K562 (cell line): ENCODE measurements at regions not wholly inside any gene's neighbourhood (a gene's known extent, or its start where the extent isn't known, plus 50 kb on each side); places are given as distances from the start of the nearest gene placed in this dataset.

Experiments used
- ATAC-seq: fragments of 200-7000 bp; cut with Tn5 transposase; 3 replicates; pipeline ENCODE4 v1.9.1; 2020; ENCODE audit warnings: moderate library complexity
- BruUV-seq: library from RNA; stranded (reverse); fragments of 400-500 nt; replicated peaks from 2 replicates; lab custom pipeline; 2021; lab: Mats Ljungman, UMichigan
- CTCF ChIA-PET: fragments of 300-600 bp; formaldehyde crosslinking; extraction: SDS; loops from one replicate; lab custom pipeline; 2021; ENCODE audit warnings: low intra/inter-chr PET ratio; lab: Yijun Ruan, JAX
- POLR2A ChIA-PET: fragments of 300-600, 350-650 bp; sonication (Branson Sonifier 250); formaldehyde crosslinking; extraction: SDS; loops from one replicate; lab custom pipeline; 2021; ENCODE audit warnings: antibody characterized with exemption, inconsistent platforms; lab: Yijun Ruan, JAX
- DNase-seq, 4 experiments: peaks; one replicate each; pipeline versions ENCODE4 v3.0.0 to v3.0.0-alpha.2; 2011 to 2018; ENCODE audit warnings: low spot score in 3 of 4, mixed read lengths in 3 of 4; ENCODE audit errors: extremely low read depth in 1 of 4
- FAIRE-seq: peaks from 2 replicates; lab custom pipeline; 2011; peaks lifted over from hg19 to GRCh38; lab: Jason Lieb, UNC
- H2AFZ ChIP-seq: 2 replicates; pipeline ENCODE4 v1.6.0; 2011; ENCODE audit warnings: low read depth, low read length, control low read depth, inconsistent platforms
- H3K27ac ChIP-seq: fragments of 200-600 bp; 3 replicates; pipeline ENCODE4 v1.8.0; 2011; ENCODE audit warnings: low read depth, mild to moderate bottlenecking, control low read depth, inconsistent platforms, low read length, moderate library complexity, mixed read lengths; ENCODE audit errors: extremely low read depth
- H3K27me3 ChIP-seq, 2 experiments: fragments of 300-600 bp in 1 of 2; 2 replicates in 1 of 2; 3 replicates in 1 of 2; pipeline versions ENCODE4 v1.6.0 to v1.8.0; 2011; ENCODE audit warnings: inconsistent platforms in 2 of 2, low read length in 2 of 2, mild to moderate bottlenecking in 1 of 2, mixed read lengths in 1 of 2, moderate library complexity in 1 of 2; ENCODE audit not compliant: control insufficient read depth in 2 of 2, insufficient read depth in 2 of 2
- H3K36me3 ChIP-seq: fragments of 300-600 bp; 3 replicates; pipeline ENCODE4 v1.8.0; 2011; ENCODE audit warnings: mild to moderate bottlenecking, low read length, inconsistent platforms; ENCODE audit not compliant: control insufficient read depth, insufficient read depth
- H3K4me1 ChIP-seq, 2 experiments: fragments of 200-600 bp in 1 of 2; replicated peaks in 1 of 2; 2 replicates in 1 of 2; 3 replicates in 1 of 2; pipeline versions ENCODE4 v1.5.1 to v1.8.0; 2011; ENCODE audit warnings: inconsistent platforms in 2 of 2, low read length in 2 of 2, mild to moderate bottlenecking in 1 of 2, mixed read lengths in 1 of 2, moderate library complexity in 1 of 2; ENCODE audit not compliant: control insufficient read depth in 2 of 2, insufficient read depth in 2 of 2
- H3K4me2 ChIP-seq: 2 replicates; pipeline ENCODE4 v1.6.1; 2011; ENCODE audit warnings: low read length, control low read depth, inconsistent platforms, mixed read lengths; ENCODE audit not compliant: insufficient read depth
- H3K4me3 ChIP-seq: fragments of 200-600 bp; sonication (generic), shearing (Covaris generic); 2 replicates; pipeline ENCODE4 v1.5.1; 2016; ENCODE audit warnings: control low read depth, inconsistent platforms
- H3K79me2 ChIP-seq: fragments of 200-600 bp; 3 replicates; pipeline ENCODE4 v1.8.0; 2011; ENCODE audit warnings: low read length, inconsistent platforms; ENCODE audit not compliant: control insufficient read depth, insufficient read depth
- H3K9ac ChIP-seq, 2 experiments: 2 replicates each; pipeline versions ENCODE4 v1.6.0 to v1.6.1; 2011; ENCODE audit warnings: low read depth in 2 of 2, low read length in 2 of 2, control low read depth in 1 of 2, inconsistent platforms in 1 of 2, mild to moderate bottlenecking in 1 of 2, mixed read lengths in 1 of 2; ENCODE audit not compliant: insufficient read depth in 1 of 2
- H3K9me1 ChIP-seq: one replicate; pipeline ENCODE4 v1.6.0; 2011; ENCODE audit warnings: inconsistent platforms, mild to moderate bottlenecking, low read length, moderate library complexity; ENCODE audit not compliant: control insufficient read depth, insufficient read depth
- H3K9me3 ChIP-seq: replicated peaks from 2 replicates; pipeline ENCODE4 v1.5.1; 2011; ENCODE audit warnings: low read depth, low read length, inconsistent platforms; ENCODE audit not compliant: control insufficient read depth, insufficient read depth
- H4K20me1 ChIP-seq: replicated peaks from 2 replicates; pipeline ENCODE4 v1.6.1; 2011; ENCODE audit warnings: low read length, inconsistent platforms, mixed read lengths; ENCODE audit not compliant: control insufficient read depth, insufficient read depth
- EP400 ChIP-seq: fragments of 450-650 bp; IDR thresholded peaks from 2 replicates; pipeline ENCODE4 v1.6.1; 2017; ENCODE audit warnings: antibody characterized with exemption, mild to moderate bottlenecking, moderate library complexity
- PHF8 ChIP-seq: fragments of 200-600 bp; sonication (generic); IDR thresholded peaks from 2 replicates; pipeline ENCODE4 v1.6.1; 2012; ENCODE audit warnings: mixed run types, mild to moderate bottlenecking, inconsistent platforms, low read length, moderate library complexity, borderline replicate concordance
- RB1 ChIP-seq: fragments of 450-650 bp; IDR thresholded peaks from 2 replicates; pipeline ENCODE4 v1.6.1; 2017; ENCODE audit warnings: low read depth, mild to moderate bottlenecking
- ZNF561 ChIP-seq: fragments of 450-650 bp; formaldehyde crosslinking; conservative IDR thresholded peaks from 2 replicates; pipeline ENCODE4 v1.4.0; 2020; ENCODE audit warnings: mild to moderate bottlenecking, moderate library complexity
- WGBS: fragments of 100-300 bp; shearing (Covaris generic); methylation state at CpG from one replicate; pipeline ENCODE4 v1.1.6; 2016; ENCODE audit warnings: low coverage, mixed read lengths; ENCODE audit not compliant: insufficient coverage; ENCODE audit errors: missing lambda C conversion rate; 5-methylcytosine and 5-hydroxymethylcytosine counted together
- in situ Hi-C: fragments of 300-500 bp; cut with MboI; formaldehyde crosslinking; loops from 4 replicates; pipeline ENCODE4 v1.15.0; 2018; ENCODE audit warnings: inconsistent platforms, mixed read lengths
- intact Hi-C: fragments of 100-400 bp; cut with micrococcal nuclease; formaldehyde crosslinking; loops from 2 replicates; pipeline ENCODE4 v1.14.2; 2022
- TF ChIP-seq, protein P1 (sequence below): sonication (generic); formaldehyde crosslinking; IDR thresholded peaks from 2 replicates; pipeline ENCODE4 v1.8.0; 2023; ENCODE audit warnings: mild to moderate bottlenecking, missing genetic modification reagents
- TF ChIP-seq, protein P2 (sequence below): fragments of 150-350 bp; IDR thresholded peaks from 2 replicates; pipeline ENCODE4 v1.6.1; 2014; ENCODE audit warnings: low read depth, mild to moderate bottlenecking, low read length, borderline replicate concordance

DNA sequence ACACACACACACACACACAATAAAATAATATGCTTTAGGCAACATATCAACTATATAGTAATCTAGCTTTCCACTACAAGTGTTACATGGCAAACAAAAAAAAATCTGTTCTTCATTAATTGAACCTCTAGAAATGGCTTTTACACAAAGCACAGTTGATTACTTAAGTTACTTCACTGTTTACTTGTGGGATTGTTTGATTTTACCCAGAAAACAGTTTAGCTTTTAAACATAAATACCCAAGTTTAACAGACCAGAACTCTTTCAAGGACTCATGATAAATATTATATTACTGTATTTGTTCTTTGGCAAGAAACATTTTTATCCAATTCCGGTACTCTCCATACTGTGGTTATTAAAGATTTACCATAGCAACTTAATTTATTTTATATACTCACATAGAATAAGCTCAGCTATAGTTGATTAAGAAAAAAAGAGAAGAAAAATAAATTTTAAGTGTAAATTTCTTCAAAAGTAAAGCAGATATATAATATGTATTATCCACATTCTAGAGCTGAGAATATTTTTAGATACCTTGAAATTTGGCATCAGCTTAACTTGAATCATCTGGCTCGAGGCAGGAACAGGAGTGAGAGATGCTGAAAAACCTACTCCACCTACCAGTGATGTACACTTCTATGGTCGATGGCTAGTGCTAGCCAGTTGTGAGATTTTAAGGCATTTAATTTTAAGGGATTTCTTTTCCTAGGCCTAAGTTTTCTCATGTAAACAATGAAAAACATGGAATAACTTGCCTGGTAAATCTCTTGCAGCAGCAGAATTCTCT, 126.0 kb downstream of the BTG1 start:
- no peaks in the 10 kb centered on the region for H3K9me1 ChIP-seq
- H3K79me2 ChIP-seq, result no peaks in the 10 kb centered on the region
- FAIRE-seq (no peak), ATAC-seq (no peak), DNase-seq (no peak)
- no peak overlapping the region for H3K4me2 ChIP-seq
- H3K36me3 ChIP-seq, result no peaks in the 10 kb centered on the region
- no TSS peak for BruUV-seq
- no peak overlapping the region for H3K9ac ChIP-seq
- in situ Hi-C loops (no loop called here), intact Hi-C loops (no loop called here)
- H3K9me3 ChIP-seq, result no peaks in the 10 kb centered on the region
- TF ChIP-seq EP400 (no peak), RB1 (no peak), PHF8 (no peak), ZNF561 (CRISPR knock-in tag) (no peak)
- TF ChIP-seq, protein P1, sequence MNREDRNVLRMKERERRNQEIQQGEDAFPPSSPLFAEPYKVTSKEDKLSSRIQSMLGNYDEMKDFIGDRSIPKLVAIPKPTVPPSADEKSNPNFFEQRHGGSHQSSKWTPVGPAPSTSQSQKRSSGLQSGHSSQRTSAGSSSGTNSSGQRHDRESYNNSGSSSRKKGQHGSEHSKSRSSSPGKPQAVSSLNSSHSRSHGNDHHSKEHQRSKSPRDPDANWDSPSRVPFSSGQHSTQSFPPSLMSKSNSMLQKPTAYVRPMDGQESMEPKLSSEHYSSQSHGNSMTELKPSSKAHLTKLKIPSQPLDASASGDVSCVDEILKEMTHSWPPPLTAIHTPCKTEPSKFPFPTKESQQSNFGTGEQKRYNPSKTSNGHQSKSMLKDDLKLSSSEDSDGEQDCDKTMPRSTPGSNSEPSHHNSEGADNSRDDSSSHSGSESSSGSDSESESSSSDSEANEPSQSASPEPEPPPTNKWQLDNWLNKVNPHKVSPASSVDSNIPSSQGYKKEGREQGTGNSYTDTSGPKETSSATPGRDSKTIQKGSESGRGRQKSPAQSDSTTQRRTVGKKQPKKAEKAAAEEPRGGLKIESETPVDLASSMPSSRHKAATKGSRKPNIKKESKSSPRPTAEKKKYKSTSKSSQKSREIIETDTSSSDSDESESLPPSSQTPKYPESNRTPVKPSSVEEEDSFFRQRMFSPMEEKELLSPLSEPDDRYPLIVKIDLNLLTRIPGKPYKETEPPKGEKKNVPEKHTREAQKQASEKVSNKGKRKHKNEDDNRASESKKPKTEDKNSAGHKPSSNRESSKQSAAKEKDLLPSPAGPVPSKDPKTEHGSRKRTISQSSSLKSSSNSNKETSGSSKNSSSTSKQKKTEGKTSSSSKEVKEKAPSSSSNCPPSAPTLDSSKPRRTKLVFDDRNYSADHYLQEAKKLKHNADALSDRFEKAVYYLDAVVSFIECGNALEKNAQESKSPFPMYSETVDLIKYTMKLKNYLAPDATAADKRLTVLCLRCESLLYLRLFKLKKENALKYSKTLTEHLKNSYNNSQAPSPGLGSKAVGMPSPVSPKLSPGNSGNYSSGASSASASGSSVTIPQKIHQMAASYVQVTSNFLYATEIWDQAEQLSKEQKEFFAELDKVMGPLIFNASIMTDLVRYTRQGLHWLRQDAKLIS (CRISPR knock-in tag), result no peak
- TF ChIP-seq, protein P2, sequence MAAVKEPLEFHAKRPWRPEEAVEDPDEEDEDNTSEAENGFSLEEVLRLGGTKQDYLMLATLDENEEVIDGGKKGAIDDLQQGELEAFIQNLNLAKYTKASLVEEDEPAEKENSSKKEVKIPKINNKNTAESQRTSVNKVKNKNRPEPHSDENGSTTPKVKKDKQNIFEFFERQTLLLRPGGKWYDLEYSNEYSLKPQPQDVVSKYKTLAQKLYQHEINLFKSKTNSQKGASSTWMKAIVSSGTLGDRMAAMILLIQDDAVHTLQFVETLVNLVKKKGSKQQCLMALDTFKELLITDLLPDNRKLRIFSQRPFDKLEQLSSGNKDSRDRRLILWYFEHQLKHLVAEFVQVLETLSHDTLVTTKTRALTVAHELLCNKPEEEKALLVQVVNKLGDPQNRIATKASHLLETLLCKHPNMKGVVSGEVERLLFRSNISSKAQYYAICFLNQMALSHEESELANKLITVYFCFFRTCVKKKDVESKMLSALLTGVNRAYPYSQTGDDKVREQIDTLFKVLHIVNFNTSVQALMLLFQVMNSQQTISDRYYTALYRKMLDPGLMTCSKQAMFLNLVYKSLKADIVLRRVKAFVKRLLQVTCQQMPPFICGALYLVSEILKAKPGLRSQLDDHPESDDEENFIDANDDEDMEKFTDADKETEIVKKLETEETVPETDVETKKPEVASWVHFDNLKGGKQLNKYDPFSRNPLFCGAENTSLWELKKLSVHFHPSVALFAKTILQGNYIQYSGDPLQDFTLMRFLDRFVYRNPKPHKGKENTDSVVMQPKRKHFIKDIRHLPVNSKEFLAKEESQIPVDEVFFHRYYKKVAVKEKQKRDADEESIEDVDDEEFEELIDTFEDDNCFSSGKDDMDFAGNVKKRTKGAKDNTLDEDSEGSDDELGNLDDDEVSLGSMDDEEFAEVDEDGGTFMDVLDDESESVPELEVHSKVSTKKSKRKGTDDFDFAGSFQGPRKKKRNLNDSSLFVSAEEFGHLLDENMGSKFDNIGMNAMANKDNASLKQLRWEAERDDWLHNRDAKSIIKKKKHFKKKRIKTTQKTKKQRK, result no peak
- H3K27me3 ChIP-seq, result no peaks in the 10 kb centered on the region
- no peak overlapping the region for H3K4me3 ChIP-seq
- H2AFZ ChIP-seq, result no peak overlapping the region
- ChIA-PET CTCF (no interaction called here), POLR2A (interaction anchor here (0.6 kb wide), 1 partner anchor 343 kb away, joined by 4 read pairs; no protein-coding TSS in a partner anchor)
- no peaks in the 10 kb centered on the region for H4K20me1 ChIP-seq
- WGBS, result 49% methylated on average over 3 of the region's 3 CpGs
- H3K4me1 ChIP-seq, result no peaks in the 10 kb centered on the region
- no peak overlapping the region for H3K27ac ChIP-seq
